H1 (cell line): ENCODE measurements at regions not wholly inside any gene's neighbourhood (a gene's known extent, or its start where the extent isn't known, plus 50 kb on each side); places are given as distances from the start of the nearest gene placed in this dataset.

Experiments
- JUN ChIP-seq: IDR thresholded peaks from 2 replicates; pipeline ENCODE4 v1.6.1; 2011; ENCODE audit warnings: low read depth, mild to moderate bottlenecking, improper control_type of control experiment, low read length
- SAP30 ChIP-seq: fragments of 300-600 bp; sonication (generic); IDR thresholded peaks from 2 replicates; pipeline ENCODE4 v1.7.1; 2012; ENCODE audit warnings: low read length, moderate library complexity, mild to moderate bottlenecking, inconsistent platforms; ENCODE audit not compliant: insufficient read depth, insufficient replicate concordance

GRCh38 chr6:106770081-106770480 lies 140.7 kb downstream of the QRSL1 start (continued):
- TF ChIP-seq JUN (no peak), SAP30 (no peak)
- TF ChIP-seq, all 59 proteins: peak for 0
